ENCODE measurements at regions not wholly inside any gene's neighbourhood (a gene's known extent, or its start where the extent isn't known, plus 50 kb on each side); places are given as distances from the start of the nearest gene placed in this dataset.

- H3K9ac ChIP-seq (ENCODE audit: low read depth, low read length), result no peak overlapping the region
- H3K27me3 ChIP-seq (ENCODE audit: insufficient read depth, low read length), result no peaks in the 10 kb centered on the region
- 91% methylated on average over 6 of the region's 7 CpGs for WGBS
- H3K9me3 ChIP-seq (ENCODE audit: insufficient read depth, low read depth, low read length), result peaks cover 2% of the 10 kb centered on the region; the same call in 1 of the 2 replicates
- no peaks in the 10 kb centered on the region for H3K4me1 ChIP-seq (ENCODE audit: insufficient read depth, low read length)
- no peak overlapping the region for H3K4me3 ChIP-seq (ENCODE audit: low read length)
- H3K27ac ChIP-seq (ENCODE audit: low read depth, low read length), result no peak overlapping the region
- H3K36me3 ChIP-seq (ENCODE audit: insufficient read depth, low read length), result no peaks in the 10 kb centered on the region
Observed at GRCh38 chr10:2994221-2994961, 73.0 kb upstream of the PFKP start.

- Histone ChIP-seq H3K36me3 (ENCODE audit: insufficient read depth, low read length) (no peaks in the 10 kb centered on the region), H3K27me3 (ENCODE audit: insufficient read depth, low read length) (no peaks in the 10 kb centered on the region), H3K9ac (ENCODE audit: low read depth, low read length) (no peak overlapping the region), H3K4me1 (ENCODE audit: insufficient read depth, low read length) (no peaks in the 10 kb centered on the region), H3K9me3 (ENCODE audit: insufficient read depth, low read depth, low read length) (peaks cover 2% of the 10 kb centered on the region; the same call in 1 of the 2 replicates), H3K27ac (ENCODE audit: low read depth, low read length) (no peak overlapping the region), H3K4me3 (ENCODE audit: low read length) (no peak overlapping the region)
- 93% methylated on average over 17 of the region's 17 CpGs for WGBS
Observed at GRCh38 chr10:2993636-2994035, 73.7 kb upstream of the PFKP start.

- Histone ChIP-seq H3K9me3 (ENCODE audit: insufficient read depth, low read depth, low read length) (peaks cover 2% of the 10 kb centered on the region; the same call in 1 of the 2 replicates), H3K4me1 (ENCODE audit: insufficient read depth, low read length) (no peaks in the 10 kb centered on the region)
- WGBS, result 91% methylated on average over 8 of the region's 10 CpGs
Observed at GRCh38 chr10:2992401-2993198, 74.7 kb upstream of the PFKP start.

GRCh38 chr10:2990764-2991163 is 76.6 kb upstream of the PFKP start:
- Histone ChIP-seq H3K27me3 (ENCODE audit: insufficient read depth, low read length) (0 out of 2 replicates have a peak, but pooled peaks cover 4% of the 10 kb centered on the region), H3K4me1 (ENCODE audit: insufficient read depth, low read length) (peaks cover 8% of the 10 kb centered on the region; the same call in 1 of the 2 replicates), H3K9me3 (ENCODE audit: insufficient read depth, low read depth, low read length) (peaks cover 2% of the 10 kb centered on the region; the same call in 1 of the 2 replicates), H3K9ac (ENCODE audit: low read depth, low read length) (no peak overlapping the region), H3K4me3 (ENCODE audit: low read length) (no peak overlapping the region), H3K36me3 (ENCODE audit: insufficient read depth, low read length) (no peaks in the 10 kb centered on the region), H3K27ac (ENCODE audit: low read depth, low read length) (no peak overlapping the region)
- WGBS, result 92% methylated on average over 3 of the region's 3 CpGs

More at GRCh38 chr10:2992401-2993198, 74.7 kb upstream of the PFKP start:
- Histone ChIP-seq H3K36me3 (ENCODE audit: insufficient read depth, low read length) (no peaks in the 10 kb centered on the region), H3K4me3 (ENCODE audit: low read length) (no peak overlapping the region), H3K27ac (ENCODE audit: low read depth, low read length) (no peak overlapping the region), H3K9ac (ENCODE audit: low read depth, low read length) (no peak overlapping the region), H3K27me3 (ENCODE audit: insufficient read depth, low read length) (0 out of 2 replicates have a peak, but pooled peaks cover 3% of the 10 kb centered on the region)

GRCh38 chr10:2989292-2989947 is 77.9 kb upstream of the PFKP start:
- 0 out of 2 replicates have a peak, but pooled peaks cover 4% of the 10 kb centered on the region for H3K27me3 ChIP-seq (ENCODE audit: insufficient read depth, low read length)
- no peaks in the 10 kb centered on the region for H3K36me3 ChIP-seq (ENCODE audit: insufficient read depth, low read length)
- 94% methylated on average over 4 of the region's 4 CpGs for WGBS
- peaks cover 10% of the 10 kb centered on the region; the same call in 1 of the 2 replicates for H3K4me1 ChIP-seq (ENCODE audit: insufficient read depth, low read length)
- no peak overlapping the region for H3K4me3 ChIP-seq (ENCODE audit: low read length)
- H3K9ac ChIP-seq (ENCODE audit: low read depth, low read length), result no peak overlapping the region
- no peak overlapping the region for H3K27ac ChIP-seq (ENCODE audit: low read depth, low read length)
- peaks cover 2% of the 10 kb centered on the region; the same call in 1 of the 2 replicates for H3K9me3 ChIP-seq (ENCODE audit: insufficient read depth, low read depth, low read length)

- H3K9ac ChIP-seq (ENCODE audit: low read depth, low read length), result no peak overlapping the region
- H3K27ac ChIP-seq (ENCODE audit: low read depth, low read length), result no peak overlapping the region
- peaks cover 10% of the 10 kb centered on the region; the same call in 1 of the 2 replicates for H3K4me1 ChIP-seq (ENCODE audit: insufficient read depth, low read length)
- peaks cover 2% of the 10 kb centered on the region; the same call in 1 of the 2 replicates for H3K9me3 ChIP-seq (ENCODE audit: insufficient read depth, low read depth, low read length)
- no peak overlapping the region for H3K4me3 ChIP-seq (ENCODE audit: low read length)
- 45% methylated on average over 2 of the region's 2 CpGs for WGBS
- 0 out of 2 replicates have a peak, but pooled peaks cover 4% of the 10 kb centered on the region for H3K27me3 ChIP-seq (ENCODE audit: insufficient read depth, low read length)
- no peaks in the 10 kb centered on the region for H3K36me3 ChIP-seq (ENCODE audit: insufficient read depth, low read length)
Observed at GRCh38 chr10:2987185-2987768, 80.1 kb upstream of the PFKP start.

- peaks cover 10% of the 10 kb centered on the region; the same call in 1 of the 2 replicates for H3K4me1 ChIP-seq (ENCODE audit: insufficient read depth, low read length)
- no peak overlapping the region for H3K9ac ChIP-seq (ENCODE audit: low read depth, low read length)
- 0 out of 2 replicates have a peak, but pooled peaks cover 4% of the 10 kb centered on the region for H3K27me3 ChIP-seq (ENCODE audit: insufficient read depth, low read length)
- H3K9me3 ChIP-seq (ENCODE audit: insufficient read depth, low read depth, low read length), result peaks cover 2% of the 10 kb centered on the region; the same call in 1 of the 2 replicates
- H3K4me3 ChIP-seq (ENCODE audit: low read length), result no peak overlapping the region
- no peak overlapping the region for H3K27ac ChIP-seq (ENCODE audit: low read depth, low read length)
- WGBS, result 83% methylated on average over 10 of the region's 11 CpGs
- H3K36me3 ChIP-seq (ENCODE audit: insufficient read depth, low read length), result no peaks in the 10 kb centered on the region
Observed at GRCh38 chr10:2986391-2986801, 81.0 kb upstream of the PFKP start.

- Histone ChIP-seq H3K27ac (ENCODE audit: low read depth, low read length) (no peak overlapping the region), H3K4me1 (ENCODE audit: insufficient read depth, low read length) (peaks cover 10% of the 10 kb centered on the region; the same call in 1 of the 2 replicates), H3K9me3 (ENCODE audit: insufficient read depth, low read depth, low read length) (peaks cover 2% of the 10 kb centered on the region; the same call in 1 of the 2 replicates), H3K9ac (ENCODE audit: low read depth, low read length) (no peak overlapping the region), H3K36me3 (ENCODE audit: insufficient read depth, low read length) (no peaks in the 10 kb centered on the region), H3K27me3 (ENCODE audit: insufficient read depth, low read length) (0 out of 2 replicates have a peak, but pooled peaks cover 4% of the 10 kb centered on the region), H3K4me3 (ENCODE audit: low read length) (no peak overlapping the region)
- 64% methylated on average over 11 of the region's 11 CpGs for WGBS
Observed at GRCh38 chr10:2985729-2986232, 81.6 kb upstream of the PFKP start.

GRCh38 chr10:2984682-2985081 is 82.7 kb upstream of the PFKP start:
- 94% methylated on average over 10 of the region's 10 CpGs for WGBS
- Histone ChIP-seq H3K4me3 (ENCODE audit: low read length) (no peak overlapping the region), H3K9me3 (ENCODE audit: insufficient read depth, low read depth, low read length) (peaks cover 2% of the 10 kb centered on the region; the same call in 1 of the 2 replicates), H3K9ac (ENCODE audit: low read depth, low read length) (no peak overlapping the region), H3K27ac (ENCODE audit: low read depth, low read length) (no peak overlapping the region), H3K4me1 (ENCODE audit: insufficient read depth, low read length) (peaks cover 10% of the 10 kb centered on the region; the same call in 1 of the 2 replicates), H3K27me3 (ENCODE audit: insufficient read depth, low read length) (0 out of 2 replicates have a peak, but pooled peaks cover 4% of the 10 kb centered on the region), H3K36me3 (ENCODE audit: insufficient read depth, low read length) (no peaks in the 10 kb centered on the region)

- no peak overlapping the region for H3K27ac ChIP-seq (ENCODE audit: low read depth, low read length)
- H3K36me3 ChIP-seq (ENCODE audit: insufficient read depth, low read length), result no peaks in the 10 kb centered on the region
- no peaks in the 10 kb centered on the region for H3K27me3 ChIP-seq (ENCODE audit: insufficient read depth, low read length)
- peaks cover 10% of the 10 kb centered on the region; the same call in 1 of the 2 replicates for H3K4me1 ChIP-seq (ENCODE audit: insufficient read depth, low read length)
- no peak overlapping the region for H3K9ac ChIP-seq (ENCODE audit: low read depth, low read length)
- no peaks in the 10 kb centered on the region for H3K9me3 ChIP-seq (ENCODE audit: insufficient read depth, low read depth, low read length)
- WGBS, result 97% methylated on average over 7 of the region's 7 CpGs
- H3K4me3 ChIP-seq (ENCODE audit: low read length), result no peak overlapping the region
Observed at GRCh38 chr10:2982146-2982545, 85.2 kb upstream of the PFKP start.

Data from HUES64 (cell line).